ENCODE measurements at regions not wholly inside any gene's neighbourhood (a gene's known extent, or its start where the extent isn't known, plus 50 kb on each side); places are given as distances from the start of the nearest gene placed in this dataset.
A peak's percentile ranks its signal among the peaks of the same experiment; 100 is the strongest.

DNA sequence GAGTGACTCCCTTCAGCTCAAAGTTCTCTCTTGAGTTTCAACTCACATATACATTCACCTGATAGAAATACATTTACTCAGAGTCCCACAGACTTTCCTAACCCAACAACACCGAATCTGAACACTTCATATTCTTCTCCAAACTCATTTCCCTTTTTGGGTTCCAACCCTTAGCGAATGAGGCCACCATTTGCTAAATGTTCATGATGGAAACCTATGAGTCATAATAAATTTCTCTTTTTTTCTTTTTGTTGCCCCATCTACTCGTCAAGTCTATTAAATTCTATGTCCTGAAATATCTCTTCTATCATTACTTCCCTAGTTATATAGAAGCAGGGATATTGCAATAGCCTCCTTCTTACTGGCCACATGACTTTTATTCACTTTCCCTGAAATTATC is 100.1 kb downstream of the HLX start:
- TF ChIP-seq CTCF (conservative IDR thresholded peaks at IDR 0.05; ENCODE audit: low read depth, low read length), result no peak
- DNase-seq (ENCODE audit: low read depth), result no peak
- no peak overlapping the region for H3K4me3 ChIP-seq (ENCODE audit: low read length)

GRCh38 chr1:220982686-220983085 is 103.4 kb downstream of the HLX start:
- TF ChIP-seq CTCF (conservative IDR thresholded peaks at IDR 0.05; ENCODE audit: low read depth, low read length), result no peak
- DNase-seq (ENCODE audit: low read depth), result no peak
- H3K4me3 ChIP-seq (ENCODE audit: low read length), result no peak overlapping the region

DNA sequence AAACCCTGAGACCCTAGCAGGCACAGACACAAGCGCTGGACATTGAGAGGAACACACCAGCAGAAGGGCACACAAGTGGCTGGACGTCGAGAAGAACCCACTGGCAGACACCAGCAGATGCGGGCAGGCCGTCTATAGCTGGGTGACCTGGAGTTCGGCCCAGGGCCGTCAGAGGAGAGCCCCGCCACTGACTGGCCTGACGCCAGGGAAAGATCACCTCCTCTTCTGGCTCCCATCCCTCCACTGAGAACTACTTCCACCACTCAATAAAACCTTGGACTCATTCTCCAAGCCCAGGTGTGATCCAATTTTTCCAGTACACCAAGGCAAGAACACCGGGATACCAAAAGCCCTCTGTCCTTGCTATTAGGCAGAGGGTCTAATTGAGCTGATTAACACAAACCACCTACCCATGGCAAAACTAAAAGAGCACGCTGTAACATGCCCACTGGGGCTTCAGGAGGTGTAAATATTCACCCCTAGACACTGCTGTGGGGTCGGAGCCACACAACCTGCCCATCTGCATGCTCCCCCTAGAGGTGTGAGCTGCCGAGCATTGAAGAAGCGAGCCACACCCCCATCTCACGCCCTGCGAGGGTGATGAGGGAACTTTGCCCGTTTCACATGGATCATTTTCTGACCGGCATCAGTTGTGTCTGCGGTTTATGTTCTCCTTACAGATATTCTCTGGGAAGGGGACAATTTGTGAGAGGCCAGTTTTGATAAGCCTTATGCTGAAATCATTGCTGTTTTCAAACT is 104.8 kb downstream of the HLX start:
- DNase-seq (ENCODE audit: low read depth), result no peak
- TF ChIP-seq CTCF (conservative IDR thresholded peaks at IDR 0.05; ENCODE audit: low read depth, low read length), result peak; percentile 17
- no peak overlapping the region for H3K4me3 ChIP-seq (ENCODE audit: low read length)

DNA sequence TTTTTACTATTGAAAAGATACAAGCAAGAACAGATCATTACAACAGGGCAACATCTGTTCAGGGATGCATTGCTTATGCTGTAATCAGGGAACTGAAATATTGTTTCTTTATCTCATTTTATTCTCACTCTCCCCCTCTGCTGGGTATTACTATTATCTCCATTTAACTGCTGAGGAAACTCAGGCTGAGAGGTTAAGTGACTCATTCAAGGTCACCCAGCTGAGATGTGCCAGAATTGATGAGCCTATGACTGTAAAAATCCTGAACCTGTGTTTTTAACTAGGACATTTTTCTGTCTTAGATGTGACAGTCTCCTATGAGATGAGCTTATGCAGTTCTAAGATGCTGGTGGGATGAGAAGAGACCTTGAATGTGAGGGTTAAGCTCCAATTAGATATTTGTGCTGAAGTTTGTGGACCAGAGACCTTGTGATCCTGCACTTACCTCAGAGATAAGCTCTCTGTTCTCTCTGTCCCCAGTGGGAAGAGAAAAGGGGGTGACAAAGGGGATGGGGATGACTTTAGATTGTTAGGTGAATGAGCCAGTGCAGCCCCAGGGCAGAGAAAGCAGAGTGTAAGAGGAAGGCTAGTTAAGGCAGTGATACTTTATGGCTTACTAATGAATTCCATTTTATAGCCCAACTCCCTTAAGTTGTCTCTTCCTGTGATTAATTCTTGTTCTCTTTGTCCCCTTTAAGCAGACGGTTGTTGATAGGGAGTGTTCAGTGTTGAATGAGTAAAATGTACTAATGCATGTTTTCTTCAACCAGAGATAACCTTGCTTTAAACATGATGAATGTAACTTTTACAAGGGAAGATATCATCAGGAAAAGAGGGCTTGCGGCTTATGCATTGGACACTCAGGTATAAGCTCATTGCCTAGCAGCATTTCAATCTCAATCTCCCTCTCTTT is 111.4 kb downstream of the HLX start:
- no peak for TF ChIP-seq CTCF (conservative IDR thresholded peaks at IDR 0.05; ENCODE audit: low read depth, low read length)
- DNase-seq (ENCODE audit: low read depth), result no peak
- no peak overlapping the region for H3K4me3 ChIP-seq (ENCODE audit: low read length)

DNA sequence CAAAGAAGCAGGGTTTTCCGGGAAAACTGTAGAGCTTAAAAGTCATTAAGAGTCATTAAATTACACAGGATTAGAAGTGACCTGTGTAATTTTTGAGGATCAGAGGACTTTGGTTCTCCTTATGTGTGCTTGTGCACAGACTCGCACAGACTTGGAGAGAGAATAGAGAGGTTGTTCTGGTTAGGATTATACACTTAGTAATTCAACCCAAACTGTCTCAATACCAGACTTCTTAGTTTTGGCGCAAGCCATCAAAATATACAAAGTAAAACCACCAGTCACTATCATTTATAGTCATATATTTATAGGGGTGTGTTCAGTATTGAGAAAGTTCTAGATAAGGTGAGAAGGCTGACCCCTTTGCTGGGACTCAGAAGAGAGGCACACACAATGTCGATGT is 112.3 kb downstream of the HLX start:
- DNase-seq (ENCODE audit: low read depth), result peak; percentile 23
- no peak for TF ChIP-seq CTCF (conservative IDR thresholded peaks at IDR 0.05; ENCODE audit: low read depth, low read length)
- no peak overlapping the region for H3K4me3 ChIP-seq (ENCODE audit: low read length)

DNA sequence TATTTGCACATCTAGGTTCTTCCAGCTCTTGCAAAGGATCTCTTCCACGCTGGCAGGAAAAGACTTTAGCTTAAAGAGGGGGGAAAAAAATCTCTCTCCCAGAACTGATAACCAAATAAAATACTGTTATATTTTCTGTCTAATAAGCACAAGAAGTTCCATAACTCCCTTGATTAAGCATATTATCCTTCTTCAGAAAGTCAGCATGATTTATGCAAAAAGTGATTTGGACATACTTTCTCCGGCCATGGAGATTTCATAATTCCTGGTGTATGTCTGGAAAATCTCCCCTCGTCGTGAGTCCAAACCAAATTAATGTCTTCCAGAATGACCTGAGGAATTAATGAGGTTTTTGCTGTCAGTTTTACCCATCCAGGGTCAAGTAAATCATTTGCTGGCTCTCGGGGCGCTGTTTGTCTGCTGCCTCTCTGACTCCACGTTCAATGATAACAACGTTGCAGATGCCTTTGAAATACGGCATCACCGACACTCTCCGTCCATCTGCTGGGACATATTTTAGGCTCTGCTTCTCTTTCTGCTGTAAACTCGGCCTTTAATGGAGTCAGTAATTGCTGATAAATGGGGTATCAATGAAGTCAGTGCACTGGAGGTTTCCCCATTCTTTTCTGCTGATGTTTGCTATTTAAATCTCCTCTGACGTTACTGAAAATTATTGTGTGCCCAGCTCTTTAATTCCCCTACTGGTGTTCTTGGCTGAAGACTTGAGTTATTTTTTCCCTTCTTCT is 112.9 kb downstream of the HLX start:
- no peak for TF ChIP-seq CTCF (conservative IDR thresholded peaks at IDR 0.05; ENCODE audit: low read depth, low read length)
- H3K4me3 ChIP-seq (ENCODE audit: low read length), result no peak overlapping the region
- no peak for DNase-seq (ENCODE audit: low read depth)

Measured in retinal pigment epithelial cell (primary cell).